ENCODE measurements at regions not wholly inside any gene's neighbourhood (a gene's known extent, or its start where the extent isn't known, plus 50 kb on each side); places are given as distances from the start of the nearest gene placed in this dataset.

DNA sequence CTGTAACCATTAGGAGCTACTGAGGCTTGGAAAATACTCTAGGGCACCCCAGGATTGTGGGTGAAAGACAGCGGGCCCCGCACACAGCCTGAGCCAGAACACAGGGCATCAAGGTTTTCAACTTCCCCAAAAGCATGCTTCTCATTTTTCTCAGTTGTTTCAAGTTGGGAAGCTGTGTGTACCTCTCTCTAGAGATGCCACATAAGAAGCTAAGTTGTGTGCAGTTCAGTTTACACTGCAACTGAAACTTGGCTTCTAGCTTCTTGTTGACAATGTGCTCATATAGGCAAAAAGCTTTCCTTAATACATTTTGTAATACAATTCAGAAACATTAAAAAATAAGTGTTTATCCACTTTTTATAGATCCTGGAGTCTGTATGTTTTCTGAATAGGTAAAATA, 88.1 kb upstream of the PTPRR start:
- TF ChIP-seq, protein P1, sequence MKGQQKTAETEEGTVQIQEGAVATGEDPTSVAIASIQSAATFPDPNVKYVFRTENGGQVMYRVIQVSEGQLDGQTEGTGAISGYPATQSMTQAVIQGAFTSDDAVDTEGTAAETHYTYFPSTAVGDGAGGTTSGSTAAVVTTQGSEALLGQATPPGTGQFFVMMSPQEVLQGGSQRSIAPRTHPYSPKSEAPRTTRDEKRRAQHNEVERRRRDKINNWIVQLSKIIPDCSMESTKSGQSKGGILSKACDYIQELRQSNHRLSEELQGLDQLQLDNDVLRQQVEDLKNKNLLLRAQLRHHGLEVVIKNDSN (IDR thresholded peaks at IDR 0.05; ENCODE audit: borderline replicate concordance, low read depth): no peak
- no peak for TF ChIP-seq NRF1 (IDR thresholded peaks at IDR 0.05; ENCODE audit: low read depth, low read length)
- TF ChIP-seq, protein P2, sequence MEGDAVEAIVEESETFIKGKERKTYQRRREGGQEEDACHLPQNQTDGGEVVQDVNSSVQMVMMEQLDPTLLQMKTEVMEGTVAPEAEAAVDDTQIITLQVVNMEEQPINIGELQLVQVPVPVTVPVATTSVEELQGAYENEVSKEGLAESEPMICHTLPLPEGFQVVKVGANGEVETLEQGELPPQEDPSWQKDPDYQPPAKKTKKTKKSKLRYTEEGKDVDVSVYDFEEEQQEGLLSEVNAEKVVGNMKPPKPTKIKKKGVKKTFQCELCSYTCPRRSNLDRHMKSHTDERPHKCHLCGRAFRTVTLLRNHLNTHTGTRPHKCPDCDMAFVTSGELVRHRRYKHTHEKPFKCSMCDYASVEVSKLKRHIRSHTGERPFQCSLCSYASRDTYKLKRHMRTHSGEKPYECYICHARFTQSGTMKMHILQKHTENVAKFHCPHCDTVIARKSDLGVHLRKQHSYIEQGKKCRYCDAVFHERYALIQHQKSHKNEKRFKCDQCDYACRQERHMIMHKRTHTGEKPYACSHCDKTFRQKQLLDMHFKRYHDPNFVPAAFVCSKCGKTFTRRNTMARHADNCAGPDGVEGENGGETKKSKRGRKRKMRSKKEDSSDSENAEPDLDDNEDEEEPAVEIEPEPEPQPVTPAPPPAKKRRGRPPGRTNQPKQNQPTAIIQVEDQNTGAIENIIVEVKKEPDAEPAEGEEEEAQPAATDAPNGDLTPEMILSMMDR (IDR thresholded peaks at IDR 0.05): no peak
- TF ChIP-seq JUND (IDR thresholded peaks at IDR 0.05): no peak
- no peak for TF ChIP-seq SMC3 (IDR thresholded peaks at IDR 0.05; ENCODE audit: low read depth, low read length)
- TF ChIP-seq, protein P3, sequence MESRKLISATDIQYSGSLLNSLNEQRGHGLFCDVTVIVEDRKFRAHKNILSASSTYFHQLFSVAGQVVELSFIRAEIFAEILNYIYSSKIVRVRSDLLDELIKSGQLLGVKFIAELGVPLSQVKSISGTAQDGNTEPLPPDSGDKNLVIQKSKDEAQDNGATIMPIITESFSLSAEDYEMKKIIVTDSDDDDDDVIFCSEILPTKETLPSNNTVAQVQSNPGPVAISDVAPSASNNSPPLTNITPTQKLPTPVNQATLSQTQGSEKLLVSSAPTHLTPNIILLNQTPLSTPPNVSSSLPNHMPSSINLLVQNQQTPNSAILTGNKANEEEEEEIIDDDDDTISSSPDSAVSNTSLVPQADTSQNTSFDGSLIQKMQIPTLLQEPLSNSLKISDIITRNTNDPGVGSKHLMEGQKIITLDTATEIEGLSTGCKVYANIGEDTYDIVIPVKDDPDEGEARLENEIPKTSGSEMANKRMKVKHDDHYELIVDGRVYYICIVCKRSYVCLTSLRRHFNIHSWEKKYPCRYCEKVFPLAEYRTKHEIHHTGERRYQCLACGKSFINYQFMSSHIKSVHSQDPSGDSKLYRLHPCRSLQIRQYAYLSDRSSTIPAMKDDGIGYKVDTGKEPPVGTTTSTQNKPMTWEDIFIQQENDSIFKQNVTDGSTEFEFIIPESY (IDR thresholded peaks at IDR 0.05; ENCODE audit: borderline replicate concordance, low read depth): no peak
- no peak for TF ChIP-seq RFX5 (IDR thresholded peaks at IDR 0.05; ENCODE audit: low read length)
- no peak for TF ChIP-seq FOSL2 (IDR thresholded peaks at IDR 0.05; ENCODE audit: borderline replicate concordance, low read depth)
- no peak for TF ChIP-seq GABPA (IDR thresholded peaks at IDR 0.05; ENCODE audit: low read depth)
- TF ChIP-seq RAD21 (IDR thresholded peaks at IDR 0.05; ENCODE audit: low read length): no peak
- TF ChIP-seq CHD2 (IDR thresholded peaks at IDR 0.05; ENCODE audit: low read length, partially characterized antibody): no peak
- no peak for TF ChIP-seq RCOR1 (IDR thresholded peaks at IDR 0.05; ENCODE audit: low read length)
